ENCODE measurements at regions not wholly inside any gene's neighbourhood (a gene's known extent, or its start where the extent isn't known, plus 50 kb on each side); places are given as distances from the start of the nearest gene placed in this dataset.

DNA sequence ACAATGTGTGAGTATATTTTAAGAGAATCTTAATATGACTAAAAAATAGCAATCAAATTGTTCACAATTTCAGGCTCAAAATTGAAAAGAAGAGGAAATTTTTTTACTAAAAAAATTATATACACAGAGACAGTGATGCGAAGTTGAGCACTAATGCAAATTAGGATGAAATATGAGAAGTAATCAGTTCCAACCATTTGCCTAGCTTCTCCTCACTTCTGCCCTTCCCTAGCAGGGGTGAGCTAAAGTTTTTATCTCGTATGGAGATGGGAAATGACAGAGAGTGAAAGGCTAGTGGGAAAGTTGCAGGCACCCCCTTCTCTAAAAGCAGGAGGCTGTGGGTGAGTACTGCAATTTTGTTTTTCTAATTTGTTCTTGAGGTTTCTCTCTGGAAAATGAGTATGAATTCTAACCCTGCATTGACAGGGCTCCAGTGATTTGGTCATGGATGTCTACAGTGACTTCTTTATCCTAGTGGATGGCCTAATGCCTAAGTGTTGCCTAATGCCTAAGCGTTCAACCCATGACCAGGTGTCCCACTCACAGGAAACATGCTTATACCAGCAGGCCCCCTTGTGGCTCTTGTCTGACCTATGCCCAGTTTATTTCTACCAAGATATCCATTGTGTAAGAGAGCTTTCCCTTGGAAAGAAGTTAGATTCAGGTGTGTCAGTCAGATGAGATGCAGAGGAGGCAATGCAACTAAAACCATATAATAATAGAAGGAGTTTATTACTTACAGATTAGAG lies 78.0 kb upstream of the HNMT start:
- TF ChIP-seq, protein P1, sequence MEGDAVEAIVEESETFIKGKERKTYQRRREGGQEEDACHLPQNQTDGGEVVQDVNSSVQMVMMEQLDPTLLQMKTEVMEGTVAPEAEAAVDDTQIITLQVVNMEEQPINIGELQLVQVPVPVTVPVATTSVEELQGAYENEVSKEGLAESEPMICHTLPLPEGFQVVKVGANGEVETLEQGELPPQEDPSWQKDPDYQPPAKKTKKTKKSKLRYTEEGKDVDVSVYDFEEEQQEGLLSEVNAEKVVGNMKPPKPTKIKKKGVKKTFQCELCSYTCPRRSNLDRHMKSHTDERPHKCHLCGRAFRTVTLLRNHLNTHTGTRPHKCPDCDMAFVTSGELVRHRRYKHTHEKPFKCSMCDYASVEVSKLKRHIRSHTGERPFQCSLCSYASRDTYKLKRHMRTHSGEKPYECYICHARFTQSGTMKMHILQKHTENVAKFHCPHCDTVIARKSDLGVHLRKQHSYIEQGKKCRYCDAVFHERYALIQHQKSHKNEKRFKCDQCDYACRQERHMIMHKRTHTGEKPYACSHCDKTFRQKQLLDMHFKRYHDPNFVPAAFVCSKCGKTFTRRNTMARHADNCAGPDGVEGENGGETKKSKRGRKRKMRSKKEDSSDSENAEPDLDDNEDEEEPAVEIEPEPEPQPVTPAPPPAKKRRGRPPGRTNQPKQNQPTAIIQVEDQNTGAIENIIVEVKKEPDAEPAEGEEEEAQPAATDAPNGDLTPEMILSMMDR (conservative IDR thresholded peaks at IDR 0.05; ENCODE audit: low read length): peak; percentile 25; the same call in 1 of the 2 replicates
- TF ChIP-seq EZH2phosphoT487 (IDR thresholded peaks at IDR 0.05; ENCODE audit: borderline replicate concordance): no peak
